ENCODE measurements at regions not wholly inside any gene's neighbourhood (a gene's known extent, or its start where the extent isn't known, plus 50 kb on each side); places are given as distances from the start of the nearest gene placed in this dataset.

- Histone ChIP-seq H3K4me3 (no peak overlapping the region), H3K4me2 (ENCODE audit: insufficient read depth, low read length) (no peak overlapping the region), H3K9me1 (ENCODE audit: control insufficient read depth, insufficient read depth, low read length) (no peaks in the 10 kb centered on the region), H3K27me3 (ENCODE audit: control insufficient read depth in 2 of 2, insufficient read depth in 2 of 2, low read length in 2 of 2) (no peaks in the 10 kb centered on the region), H3K9ac (ENCODE audit: insufficient read depth in 1 of 2, low read depth in 2 of 2, low read length in 2 of 2) (no peak overlapping the region), H2AFZ (ENCODE audit: low read depth, low read length) (no peak overlapping the region), H4K20me1 (replicated peaks; ENCODE audit: control insufficient read depth, insufficient read depth, low read length) (no peaks in the 10 kb centered on the region), H3K9me3 (replicated peaks; ENCODE audit: control insufficient read depth, insufficient read depth, low read depth, low read length) (no peaks in the 10 kb centered on the region), H3K36me3 (ENCODE audit: control insufficient read depth, insufficient read depth, low read length) (no peaks in the 10 kb centered on the region), H3K4me1 (replicated peaks in 1 of 2; ENCODE audit: control insufficient read depth in 2 of 2, insufficient read depth in 2 of 2, low read length in 2 of 2) (no peaks in the 10 kb centered on the region), H3K79me2 (ENCODE audit: control insufficient read depth, insufficient read depth, low read length) (no peaks in the 10 kb centered on the region), H3K27ac (ENCODE audit: extremely low read depth, low read depth, low read length) (no peak overlapping the region)
- POLR2A ChIA-PET: no interaction called here
- CTCF ChIA-PET (ENCODE audit: low intra/inter-chr PET ratio): no interaction called here
- FAIRE-seq: no peak
- in situ Hi-C loops (cut with MboI) (no loop called here), intact Hi-C loops (cut with micrococcal nuclease) (no loop called here)
- WGBS (ENCODE audit: insufficient coverage, low coverage, missing lambda C conversion rate): 41% methylated on average over 2 of the region's 2 CpGs
- ATAC-seq: no peak
- DNase-seq (ENCODE audit: extremely low read depth in 1 of 4, low spot score in 3 of 4): no peak
- TF ChIP-seq CBX2 (IDR thresholded peaks at IDR 0.05; ENCODE audit: insufficient read depth, low read length, poor library complexity, severe bottlenecking) (no peak), MAZ (CRISPR knock-in tag; conservative IDR thresholded peaks at IDR 0.05 in 1 of 2, IDR thresholded peaks at IDR 0.05 in 1 of 2) (no peak), FOSL1 (tag; conservative IDR thresholded peaks at IDR 0.05) (no peak), LCOR (CRISPR knock-in tag; IDR thresholded peaks at IDR 0.05) (no peak)
- TF ChIP-seq, protein P1, sequence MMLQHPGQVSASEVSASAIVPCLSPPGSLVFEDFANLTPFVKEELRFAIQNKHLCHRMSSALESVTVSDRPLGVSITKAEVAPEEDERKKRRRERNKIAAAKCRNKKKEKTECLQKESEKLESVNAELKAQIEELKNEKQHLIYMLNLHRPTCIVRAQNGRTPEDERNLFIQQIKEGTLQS (IDR thresholded peaks at IDR 0.05): no peak
- TF ChIP-seq, protein P1 (CRISPR knock-in tag; conservative IDR thresholded peaks at IDR 0.05): no peak
- no TSS peak for BruUV-seq (replicated peaks)
Observed at GRCh38 chr6:141914646-141915045, 218.1 kb upstream of the GJE1 start.

All from K562 (cell line).